IMR-90 (cell line): ENCODE measurements at regions not wholly inside any gene's neighbourhood (a gene's known extent, or its start where the extent isn't known, plus 50 kb on each side); places are given as distances from the start of the nearest gene placed in this dataset.

Experiments used
- BHLHE40 ChIP-seq: fragments of 150-350 bp; IDR thresholded peaks from 2 replicates; pipeline ENCODE4 v1.6.1; 2016; ENCODE audit warnings: mild to moderate bottlenecking, low read depth, low read length
- CEBPB ChIP-seq: IDR thresholded peaks from 2 replicates; pipeline ENCODE4 v1.6.1; 2012; ENCODE audit warnings: low read depth, low read length, improper control_type of control experiment
- CTCF ChIP-seq: conservative IDR thresholded peaks from 2 replicates; pipeline ENCODE4 v1.5.1; 2012; ENCODE audit warnings: mild to moderate bottlenecking, low read depth, low read length, improper control_type of control experiment
- FOS ChIP-seq: fragments of 150-350 bp; IDR thresholded peaks from 2 replicates; pipeline ENCODE4 v1.6.1; 2016; ENCODE audit warnings: low read depth, low read length
- MAZ ChIP-seq: IDR thresholded peaks from 2 replicates; pipeline ENCODE4 v1.6.1; 2012; ENCODE audit warnings: low read depth, mild to moderate bottlenecking, low read length, improper control_type of control experiment, moderate library complexity, borderline replicate concordance
- MXI1 ChIP-seq: IDR thresholded peaks from 2 replicates; pipeline ENCODE4 v1.6.1; 2012; ENCODE audit warnings: low read depth, mild to moderate bottlenecking, low read length, moderate library complexity, borderline replicate concordance
- NFE2L2 ChIP-seq: fragments of 150-350 bp; IDR thresholded peaks from 2 replicates; pipeline ENCODE4 v1.6.1; 2016; ENCODE audit warnings: low read depth, mild to moderate bottlenecking, low read length
- POLR2A ChIP-seq: IDR thresholded peaks from 2 replicates; pipeline ENCODE4 v1.6.1; 2012; ENCODE audit warnings: mild to moderate bottlenecking, low read depth, low read length
- RAD21 ChIP-seq: IDR thresholded peaks from 2 replicates; pipeline ENCODE4 v1.6.1; 2012; ENCODE audit warnings: low read length, improper control_type of control experiment
- RCOR1 ChIP-seq: IDR thresholded peaks from 2 replicates; pipeline ENCODE4 v1.6.1; 2012; ENCODE audit warnings: mild to moderate bottlenecking, low read length, improper control_type of control experiment; ENCODE audit not compliant: insufficient replicate concordance
- RFX5 ChIP-seq: IDR thresholded peaks from 2 replicates; pipeline ENCODE4 v1.8.0; 2012; ENCODE audit warnings: low read depth, mild to moderate bottlenecking, low read length, moderate library complexity
- TF ChIP-seq, protein P1 (sequence below): fragments of 150-350 bp; IDR thresholded peaks from 2 replicates; pipeline ENCODE4 v1.6.1; 2016; ENCODE audit warnings: low read depth, mild to moderate bottlenecking, low read length, moderate library complexity, borderline replicate concordance

- TF ChIP-seq CTCF (no peak), POLR2A (no peak), RFX5 (no peak), RCOR1 (no peak), CEBPB (no peak), MXI1 (no peak), BHLHE40 (no peak), RAD21 (no peak), MAZ (no peak), NFE2L2 (no peak), FOS (no peak)
- TF ChIP-seq, protein P1, sequence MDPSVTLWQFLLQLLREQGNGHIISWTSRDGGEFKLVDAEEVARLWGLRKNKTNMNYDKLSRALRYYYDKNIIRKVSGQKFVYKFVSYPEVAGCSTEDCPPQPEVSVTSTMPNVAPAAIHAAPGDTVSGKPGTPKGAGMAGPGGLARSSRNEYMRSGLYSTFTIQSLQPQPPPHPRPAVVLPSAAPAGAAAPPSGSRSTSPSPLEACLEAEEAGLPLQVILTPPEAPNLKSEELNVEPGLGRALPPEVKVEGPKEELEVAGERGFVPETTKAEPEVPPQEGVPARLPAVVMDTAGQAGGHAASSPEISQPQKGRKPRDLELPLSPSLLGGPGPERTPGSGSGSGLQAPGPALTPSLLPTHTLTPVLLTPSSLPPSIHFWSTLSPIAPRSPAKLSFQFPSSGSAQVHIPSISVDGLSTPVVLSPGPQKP, result no peak
Measured at GRCh38 chr2:524442-524841, 152.8 kb downstream of the TMEM18 start.
